Stimulated activated CD4-positive, alpha-beta T cell treated with anti-CD3 and anti-CD28 coated beads, TNF-alpha, amount 100 ng/mL, for 24 hours (primary cell): ENCODE measurements at regions not wholly inside any gene's neighbourhood (a gene's known extent, or its start where the extent isn't known, plus 50 kb on each side); places are given as distances from the start of the nearest gene placed in this dataset.
"Not testable (repeated sequence)": the region's sequence is repeated elsewhere in the genome, so short reads cannot be mapped to it uniquely, and the experiment has no call there.

Experiments used
- DNase-seq, 3 experiments: peaks; one replicate each; pipeline ENCODE4 v3.0.0-alpha.2; 2020; ENCODE audit warnings: low read depth in 3 of 3

- DNase-seq = no peak
Observed at GRCh38 chr16:13708347-13709120, 211.4 kb upstream of the ERCC4 start.

GRCh38 chr16:13718748-13719147, 201.2 kb upstream of the ERCC4 start:
- DNase-seq = no peak

DNA sequence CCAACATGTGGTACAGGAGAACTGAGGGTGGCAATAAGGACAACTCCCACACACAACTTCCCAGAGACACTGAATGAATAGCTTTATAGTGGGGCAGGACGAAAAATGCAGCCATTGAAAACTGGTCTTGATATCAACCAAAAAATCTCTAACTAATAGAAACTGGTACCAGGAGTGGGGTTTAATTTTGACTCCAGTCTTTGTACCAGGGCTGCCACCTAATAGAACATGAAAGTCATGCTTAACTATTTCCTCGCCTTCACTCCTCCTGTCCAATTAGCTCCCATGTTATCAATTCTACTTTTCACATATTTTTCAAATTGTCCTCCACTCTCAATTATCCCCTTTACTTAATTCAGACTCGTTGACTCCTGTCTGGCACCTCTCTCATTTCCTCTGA, 192.0 kb upstream of the ERCC4 start:
- no peak for DNase-seq

DNA sequence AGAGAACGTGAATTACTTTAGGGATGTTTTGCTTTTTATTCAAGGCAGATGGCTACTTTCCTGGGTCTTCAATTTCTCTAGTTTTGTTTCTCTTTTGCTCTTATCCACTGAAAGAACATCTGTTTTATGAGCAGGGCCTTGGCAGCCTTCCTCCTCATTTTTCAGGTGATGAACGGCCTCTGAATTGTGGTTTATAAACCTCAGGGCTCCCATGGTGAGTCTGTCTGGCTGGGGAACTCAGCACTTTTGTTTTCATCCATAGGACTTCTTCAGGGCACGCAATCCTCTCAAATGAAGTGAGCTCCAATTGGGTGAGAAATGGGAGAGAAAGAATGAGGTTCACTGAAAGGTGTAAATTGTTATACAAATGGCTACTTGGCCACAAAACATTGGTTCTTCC, 186.4 kb upstream of the ERCC4 start:
- no peak for DNase-seq

DNA sequence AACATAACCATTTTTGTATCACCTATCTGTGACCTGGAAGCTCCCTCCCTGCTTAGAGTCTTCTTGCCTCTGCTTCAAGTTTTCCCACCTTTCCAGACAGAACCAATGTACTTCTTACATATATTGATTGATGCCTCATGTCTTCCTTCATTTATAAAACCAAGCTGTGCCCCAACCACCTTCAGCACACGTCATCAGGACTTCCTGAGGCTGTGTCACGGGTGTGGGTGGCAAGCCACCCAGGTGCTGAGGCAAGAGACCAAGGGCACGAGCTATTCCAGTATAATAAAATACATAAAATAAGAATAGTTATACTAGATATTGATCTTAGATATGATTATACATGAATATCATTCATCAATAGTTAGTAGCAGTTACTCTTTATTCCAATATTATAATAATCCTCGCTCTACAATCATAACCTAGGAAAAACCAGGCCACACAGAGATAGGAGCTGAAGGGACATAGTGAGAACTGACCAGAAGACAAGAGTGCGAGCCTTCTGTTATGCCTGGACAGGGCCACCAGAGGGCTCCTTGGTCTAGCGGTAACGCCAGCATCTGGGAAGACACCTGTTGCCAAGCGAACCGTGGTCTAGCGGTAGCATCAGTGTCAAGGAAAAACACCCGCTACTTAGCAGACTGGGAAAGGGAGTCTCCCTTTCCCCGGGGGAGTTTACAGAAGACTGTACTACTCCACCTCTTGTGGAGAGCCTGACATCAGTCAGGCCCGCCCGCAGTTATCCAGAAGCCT, 180.2 kb upstream of the ERCC4 start:
- DNase-seq = not testable (repeated sequence)

GRCh38 chr16:13742928-13743327, 177.0 kb upstream of the ERCC4 start:
- DNase-seq = no peak

- DNase-seq = no peak
Observed at GRCh38 chr16:13743571-13743970, 176.4 kb upstream of the ERCC4 start.

- DNase-seq = no peak
Observed at GRCh38 chr16:13756411-13757140, 163.4 kb upstream of the ERCC4 start.

- DNase-seq = no peak
Observed at GRCh38 chr16:13766334-13766733, 153.6 kb upstream of the ERCC4 start.

- DNase-seq = no peak
Observed at GRCh38 chr16:13767215-13767614, 152.7 kb upstream of the ERCC4 start.

DNA sequence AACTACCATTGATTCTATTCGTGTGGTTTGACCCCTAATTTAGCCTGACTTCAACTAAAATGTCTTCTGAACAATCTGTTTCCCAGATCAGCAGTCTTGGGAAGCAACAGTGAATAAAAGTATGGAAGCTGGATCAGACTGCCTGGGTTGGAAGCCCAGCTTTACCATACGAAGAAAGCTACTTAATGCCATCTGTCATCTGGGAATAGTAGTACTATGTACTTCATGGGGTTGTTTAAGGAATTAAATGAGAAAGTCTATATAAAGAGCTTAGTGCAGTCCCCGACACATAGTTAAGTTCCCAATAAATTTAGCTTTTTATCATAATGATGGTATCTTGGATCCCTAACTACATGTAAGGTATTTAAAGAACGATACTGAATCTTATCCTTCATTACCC, 151.5 kb upstream of the ERCC4 start:
- DNase-seq = no peak

DNA sequence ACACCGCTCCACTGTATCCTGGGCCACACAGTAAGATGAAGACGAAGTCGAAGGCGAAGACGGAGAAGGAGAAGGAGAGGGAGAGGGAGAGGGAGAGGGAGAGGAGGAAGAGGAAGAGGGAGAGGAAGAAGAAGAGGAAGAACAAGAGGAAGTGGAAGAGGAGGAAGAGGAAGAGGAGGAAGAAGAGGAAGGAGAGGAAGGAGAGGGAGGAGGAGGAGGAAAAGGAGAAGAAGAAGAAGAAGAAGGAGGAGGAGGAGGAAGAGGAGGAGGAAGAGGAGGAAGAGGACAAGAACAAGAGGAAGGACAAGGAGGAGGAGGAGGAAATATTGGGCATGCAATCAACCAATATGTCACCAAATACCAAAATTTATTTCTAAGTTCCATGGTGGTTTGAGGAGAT, 149.5 kb upstream of the ERCC4 start:
- DNase-seq = no peak

DNA sequence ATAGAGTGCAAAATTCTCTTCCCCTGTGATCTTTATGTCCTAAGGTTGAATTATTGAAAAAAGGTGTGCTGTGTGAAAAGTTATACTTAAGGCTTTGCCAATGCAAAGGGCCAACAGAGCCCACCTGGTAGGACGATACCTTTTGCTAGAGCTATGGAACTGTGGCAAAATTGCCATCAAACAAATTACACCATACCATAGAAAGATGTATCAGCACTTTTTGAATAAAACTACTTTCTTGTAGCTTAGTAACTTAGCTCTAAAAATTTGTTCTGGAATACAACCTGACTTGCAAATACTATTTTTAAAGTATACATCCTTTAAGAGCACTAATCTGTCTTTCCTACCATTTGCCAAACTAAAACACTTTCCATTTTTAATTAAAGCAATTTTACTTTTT, 147.2 kb upstream of the ERCC4 start:
- no peak for DNase-seq

DNA sequence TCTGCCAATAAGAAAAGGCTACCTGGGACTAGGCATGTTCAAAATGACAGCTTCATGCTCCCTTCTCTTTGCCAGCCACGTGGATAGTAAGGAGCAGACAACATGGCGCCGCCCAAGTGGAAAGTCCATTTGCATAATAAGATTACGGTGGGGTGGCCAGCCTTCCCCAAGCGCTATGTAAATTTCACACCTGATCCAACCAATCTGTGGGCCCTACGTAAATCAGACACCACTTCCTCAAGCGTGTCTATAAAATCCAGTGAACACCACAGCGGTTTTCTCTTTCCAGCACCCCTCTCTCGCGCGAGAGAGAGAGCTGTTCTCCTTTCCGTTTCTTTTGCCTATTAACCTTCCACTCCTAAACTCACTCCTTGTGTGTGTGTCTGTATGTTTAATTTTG, 140.3 kb upstream of the ERCC4 start:
- no peak for DNase-seq

- DNase-seq = no peak
Observed at GRCh38 chr16:13780406-13781168, 139.4 kb upstream of the ERCC4 start.

GRCh38 chr16:13781169-13781564, 138.8 kb upstream of the ERCC4 start:
- no peak for DNase-seq

DNA sequence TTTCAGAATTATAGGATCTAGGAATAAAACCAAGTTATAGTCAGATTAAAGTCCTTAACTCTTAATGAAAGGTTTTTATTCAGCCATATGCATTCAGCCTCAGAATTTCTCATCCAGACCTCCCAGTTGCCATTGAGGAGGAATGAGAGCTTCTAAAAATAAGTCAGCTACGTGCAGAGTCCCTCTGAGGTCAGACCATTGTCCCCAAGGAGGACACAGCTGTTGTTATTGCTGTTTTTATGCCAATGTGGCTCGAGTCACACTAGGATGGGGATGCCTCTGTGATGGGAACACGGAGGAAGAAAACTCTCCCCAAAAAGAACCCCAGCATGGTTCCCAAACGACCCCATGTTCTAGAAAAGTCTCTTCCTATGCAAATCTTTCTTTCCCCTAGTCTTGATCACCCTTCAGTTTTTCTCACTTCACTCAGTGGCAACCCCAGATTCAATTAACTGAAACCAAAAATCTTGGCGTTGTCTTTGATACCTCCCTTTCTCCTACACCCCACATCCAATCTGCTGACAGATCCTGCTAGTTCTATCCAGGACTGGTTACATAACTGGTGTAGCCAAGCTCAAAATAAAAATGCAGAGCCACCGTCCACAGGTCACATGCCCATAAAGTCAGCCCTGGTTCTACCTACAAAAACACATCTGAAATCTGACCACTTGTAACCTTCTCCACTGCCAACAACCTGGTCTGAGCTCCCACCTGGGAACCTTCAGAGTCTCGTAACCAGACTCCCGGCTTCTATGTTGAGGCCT, 138.2 kb upstream of the ERCC4 start:
- DNase-seq = no peak

GRCh38 chr16:13791095-13791494, 128.9 kb upstream of the ERCC4 start:
- no peak for DNase-seq

DNA sequence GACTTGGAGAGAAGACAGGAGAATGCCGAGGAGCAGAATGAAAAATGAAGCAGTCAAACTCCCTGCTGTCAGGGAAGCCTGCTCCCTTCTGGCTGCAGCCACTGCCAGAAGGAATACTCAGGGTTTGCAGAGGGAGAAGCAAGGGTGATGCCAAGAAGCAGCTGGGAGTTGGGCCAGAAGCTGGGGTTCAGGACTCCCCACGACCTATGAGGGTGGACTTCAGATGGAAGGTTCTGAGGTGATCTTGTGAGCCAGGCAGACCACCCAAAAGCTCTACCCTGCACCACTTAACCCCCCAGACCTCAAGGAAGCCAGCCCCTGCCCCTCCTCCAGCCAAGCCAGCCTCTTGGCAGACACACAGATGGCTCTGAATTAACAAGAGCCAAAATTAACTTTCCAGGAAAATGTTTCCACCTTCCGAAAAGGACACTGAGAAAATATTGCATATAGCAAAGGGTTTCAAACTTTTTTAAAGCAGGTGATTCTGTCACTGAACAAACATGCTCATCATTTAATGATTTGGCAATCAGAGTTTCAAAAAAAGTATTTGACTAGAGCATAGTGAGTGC, 126.0 kb upstream of the ERCC4 start:
- DNase-seq = no peak

DNA sequence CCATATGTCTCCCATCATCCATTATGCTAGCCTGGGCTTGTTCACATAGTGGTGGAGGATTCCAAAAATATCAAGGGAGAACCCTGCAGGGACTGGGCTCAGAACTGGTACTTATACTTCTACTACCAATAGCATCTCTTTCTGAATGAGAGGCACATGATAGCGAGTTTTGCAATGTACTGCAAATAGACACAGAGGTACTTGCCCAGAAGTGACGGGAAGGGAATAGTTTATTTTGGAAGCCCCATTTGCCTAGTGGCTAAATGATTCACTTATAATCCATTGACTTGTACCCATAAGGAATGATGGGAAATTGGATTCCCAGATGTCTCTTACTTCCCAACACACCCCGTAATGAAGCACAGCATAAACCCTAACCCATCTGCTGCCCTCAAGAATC, 124.8 kb upstream of the ERCC4 start:
- no peak for DNase-seq

DNA sequence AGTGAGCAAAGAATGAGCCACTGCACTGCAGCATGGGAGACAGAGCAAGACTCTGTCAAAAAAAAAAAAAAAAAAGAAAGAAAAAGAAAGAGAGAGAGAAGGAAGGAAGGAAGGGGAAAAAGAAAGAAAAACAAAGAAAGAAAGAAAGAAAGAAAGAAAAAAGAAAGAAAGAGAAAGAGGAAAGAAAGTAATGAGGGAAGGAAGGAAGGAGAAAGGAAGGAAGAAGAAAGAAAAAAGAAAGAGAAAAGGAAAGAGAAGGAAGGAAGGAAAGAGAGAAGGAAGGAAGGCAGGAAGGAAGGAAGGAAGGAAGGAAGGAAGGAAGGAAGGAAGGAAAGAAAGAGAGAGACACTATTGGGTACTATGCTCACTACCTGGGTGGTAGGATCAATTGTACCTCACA, 122.2 kb upstream of the ERCC4 start:
- DNase-seq = no peak
